HL-60 (cell line): ENCODE measurements at regions not wholly inside any gene's neighbourhood (a gene's known extent, or its start where the extent isn't known, plus 50 kb on each side); places are given as distances from the start of the nearest gene placed in this dataset.

ENCODE experiments used
- DNase-seq, 2 experiments: peaks; one replicate each; pipeline ENCODE4 v3.0.0-alpha.2; 2010 to 2020; ENCODE audit warnings: low read depth in 1 of 2, low spot score in 1 of 2
- H3K27ac ChIP-seq: fragments of 250-450 bp; sonication (Bioruptor Pico); replicated peaks from 2 replicates; pipeline ENCODE4 v1.5.1; 2020; ENCODE audit warnings: mild to moderate bottlenecking, moderate library complexity
- H3K27me3 ChIP-seq: fragments of 250-450 bp; sonication (Bioruptor Pico); 2 replicates; pipeline ENCODE4 v1.5.1; 2021; ENCODE audit warnings: mild to moderate bottlenecking, moderate library complexity; ENCODE audit not compliant: insufficient read depth, poor library complexity, severe bottlenecking
- H3K4me3 ChIP-seq: replicated peaks from 2 replicates; pipeline ENCODE4 v1.5.1; 2011; ENCODE audit warnings: mild to moderate bottlenecking, control low read depth, low read length; ENCODE audit not compliant: insufficient read depth
- GABPA ChIP-seq: IDR thresholded peaks from 2 replicates; pipeline ENCODE4 v1.6.1; 2012; ENCODE audit warnings: low read depth
- POLR2AphosphoS5 ChIP-seq: IDR thresholded peaks from 2 replicates; pipeline ENCODE4 v1.6.1; 2012; ENCODE audit warnings: low read depth
- REST ChIP-seq: IDR thresholded peaks from 2 replicates; pipeline ENCODE4 v1.6.1; 2012; ENCODE audit warnings: low read depth; ENCODE audit not compliant: insufficient replicate concordance
- SPI1 ChIP-seq: IDR thresholded peaks from 2 replicates; pipeline ENCODE4 v1.6.1; 2012; ENCODE audit warnings: low read depth, mild to moderate bottlenecking, borderline replicate concordance
- TF ChIP-seq, protein P1 (sequence below): IDR thresholded peaks from one replicate; pipeline ENCODE4 v1.5.1; 2011; ENCODE audit warnings: low read length, control low read depth, inconsistent platforms; ENCODE audit not compliant: insufficient read depth

GRCh38 chr2:210991107-210991506, 434.7 kb downstream of the CPS1 start:
- TF ChIP-seq SPI1 = no peak
- TF ChIP-seq, protein P1, sequence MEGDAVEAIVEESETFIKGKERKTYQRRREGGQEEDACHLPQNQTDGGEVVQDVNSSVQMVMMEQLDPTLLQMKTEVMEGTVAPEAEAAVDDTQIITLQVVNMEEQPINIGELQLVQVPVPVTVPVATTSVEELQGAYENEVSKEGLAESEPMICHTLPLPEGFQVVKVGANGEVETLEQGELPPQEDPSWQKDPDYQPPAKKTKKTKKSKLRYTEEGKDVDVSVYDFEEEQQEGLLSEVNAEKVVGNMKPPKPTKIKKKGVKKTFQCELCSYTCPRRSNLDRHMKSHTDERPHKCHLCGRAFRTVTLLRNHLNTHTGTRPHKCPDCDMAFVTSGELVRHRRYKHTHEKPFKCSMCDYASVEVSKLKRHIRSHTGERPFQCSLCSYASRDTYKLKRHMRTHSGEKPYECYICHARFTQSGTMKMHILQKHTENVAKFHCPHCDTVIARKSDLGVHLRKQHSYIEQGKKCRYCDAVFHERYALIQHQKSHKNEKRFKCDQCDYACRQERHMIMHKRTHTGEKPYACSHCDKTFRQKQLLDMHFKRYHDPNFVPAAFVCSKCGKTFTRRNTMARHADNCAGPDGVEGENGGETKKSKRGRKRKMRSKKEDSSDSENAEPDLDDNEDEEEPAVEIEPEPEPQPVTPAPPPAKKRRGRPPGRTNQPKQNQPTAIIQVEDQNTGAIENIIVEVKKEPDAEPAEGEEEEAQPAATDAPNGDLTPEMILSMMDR = no peak
- no peak for TF ChIP-seq POLR2AphosphoS5
- no peak for TF ChIP-seq REST
- no peak for TF ChIP-seq GABPA
- Histone ChIP-seq H3K27ac (no peak overlapping the region), H3K4me3 (no peak overlapping the region), H3K27me3 (no peaks in the 10 kb centered on the region)
- no peak for DNase-seq

DNA sequence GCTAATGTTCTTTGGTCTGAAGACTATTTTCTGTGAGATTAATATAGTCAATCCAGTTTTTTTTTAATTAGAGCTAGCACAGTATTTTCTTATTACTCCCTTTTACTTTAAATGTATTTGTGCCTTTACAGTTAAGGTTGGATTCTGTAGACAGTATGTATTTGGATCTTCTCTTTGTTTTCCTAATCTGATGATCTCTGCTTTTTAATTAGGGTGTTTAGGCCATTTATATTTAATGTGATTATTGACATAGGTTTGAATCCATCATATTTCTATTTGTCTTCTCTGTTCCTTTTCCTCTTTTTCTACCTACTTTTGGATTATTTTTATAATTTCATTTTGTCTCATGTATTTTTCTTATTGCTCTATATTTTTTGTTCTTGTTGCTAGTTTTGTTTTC, 437.7 kb downstream of the CPS1 start:
- no peaks in the 10 kb centered on the region for H3K27me3 ChIP-seq
- DNase-seq = no peak
- TF ChIP-seq, protein P1 = no peak
- TF ChIP-seq REST (no peak), POLR2AphosphoS5 (no peak), SPI1 (no peak), GABPA (no peak)
- no peak overlapping the region for H3K4me3 ChIP-seq
- no peak overlapping the region for H3K27ac ChIP-seq

DNA sequence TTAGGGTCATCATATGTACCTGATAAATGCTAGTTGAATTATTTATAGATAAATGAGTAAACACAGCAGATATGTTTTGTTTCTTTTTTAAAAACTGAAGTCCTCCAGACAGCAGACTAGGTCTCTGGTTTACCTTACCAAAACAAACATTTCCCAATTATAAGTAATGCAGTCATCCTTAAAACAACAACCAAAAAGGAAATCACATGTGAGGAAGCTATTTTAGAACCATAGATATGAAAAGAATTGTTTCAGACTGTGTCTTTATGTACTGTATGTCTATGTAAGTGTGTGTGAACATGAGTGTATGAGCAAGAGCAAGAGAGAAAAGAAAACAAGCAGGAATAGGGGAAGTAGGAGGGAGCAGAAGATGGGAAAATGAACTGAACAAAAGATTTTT, 441.0 kb downstream of the CPS1 start:
- TF ChIP-seq SPI1 (no peak), POLR2AphosphoS5 (no peak), REST (no peak), GABPA (no peak)
- TF ChIP-seq, protein P1 = no peak
- Histone ChIP-seq H3K4me3 (no peak overlapping the region), H3K27ac (no peak overlapping the region), H3K27me3 (no peaks in the 10 kb centered on the region)
- DNase-seq = no peak
